Panc1 (cell line): ENCODE measurements at regions not wholly inside any gene's neighbourhood (a gene's known extent, or its start where the extent isn't known, plus 50 kb on each side); places are given as distances from the start of the nearest gene placed in this dataset.

Experiments used
- ATAC-seq: fragments of 200-7000 bp; cut with Tn5 transposase; 2 replicates; pipeline ENCODE4 v1.9.1; 2020; ENCODE audit warnings: mild to moderate bottlenecking, moderate library complexity
- BruUV-seq: library from RNA; stranded (reverse); fragments of 400-500 nt; replicated peaks from 2 replicates; lab custom pipeline; 2021; lab: Mats Ljungman, UMichigan
- CTCF ChIA-PET: fragments of 300-600 bp; sonication (Branson Sonifier 250); formaldehyde crosslinking; loops from one replicate; lab custom pipeline; 2022; ENCODE audit warnings: antibody characterized with exemption; lab: Charles Lee
- POLR2A ChIA-PET: fragments of 300-600 bp; sonication (Branson Sonifier 250); formaldehyde crosslinking; loops from one replicate; lab custom pipeline; 2022; ENCODE audit warnings: antibody characterized with exemption; lab: Charles Lee
- DNase-seq: peaks from one replicate; pipeline ENCODE4 v3.0.0-alpha.2; 2010; ENCODE audit warnings: low read depth, low spot score
- H3K27ac ChIP-seq: 2 replicates; pipeline ENCODE4 v1.5.1; 2011; ENCODE audit warnings: mild to moderate bottlenecking, low read length, inconsistent platforms
- H3K27me3 ChIP-seq: fragments of 200-500 bp; sonication (Bioruptor generic); 2 replicates; pipeline ENCODE4 v1.6.0; 2014; ENCODE audit warnings: low read length, inconsistent platforms; ENCODE audit not compliant: control insufficient read depth, insufficient read depth
- H3K36me3 ChIP-seq: fragments of 200-500 bp; sonication (Bioruptor generic); 2 replicates; pipeline ENCODE4 v1.5.1; 2014; ENCODE audit warnings: inconsistent platforms, mild to moderate bottlenecking, low read length, moderate library complexity; ENCODE audit not compliant: control insufficient read depth, insufficient read depth
- H3K4me1 ChIP-seq: 2 replicates; pipeline ENCODE4 v1.5.1; 2011; ENCODE audit warnings: inconsistent platforms, mild to moderate bottlenecking, low read length, moderate library complexity; ENCODE audit not compliant: control insufficient read depth, insufficient read depth
- H3K4me3 ChIP-seq, 2 experiments: 2 replicates each; pipeline ENCODE4 v1.5.1; 2011 to 2012; ENCODE audit warnings: low read depth in 2 of 2, low read length in 2 of 2, mild to moderate bottlenecking in 2 of 2, inconsistent platforms in 1 of 2, moderate library complexity in 1 of 2
- H3K9me3 ChIP-seq: fragments of 200-500 bp; sonication (Bioruptor generic); 2 replicates; pipeline ENCODE4 v1.5.1; 2014; ENCODE audit warnings: low read depth, mild to moderate bottlenecking, inconsistent platforms, low read length, moderate library complexity; ENCODE audit not compliant: control insufficient read depth, insufficient read depth
- POLR2AphosphoS5 ChIP-seq: IDR thresholded peaks from 2 replicates; pipeline ENCODE4 v1.6.1; 2012; ENCODE audit warnings: mild to moderate bottlenecking, low read depth, low read length, moderate library complexity
- SIN3A ChIP-seq: IDR thresholded peaks from 2 replicates; pipeline ENCODE4 v1.6.1; 2012; ENCODE audit warnings: low read depth, mild to moderate bottlenecking, low read length, moderate library complexity, borderline replicate concordance; ENCODE audit not compliant: insufficient read depth
- TCF7L2 ChIP-seq: IDR thresholded peaks from 2 replicates; pipeline ENCODE4 v1.6.1; 2011; ENCODE audit warnings: mild to moderate bottlenecking, low read depth, low read length, inconsistent platforms
- in situ Hi-C: cut with HindIII; loops from 2 replicates; pipeline ENCODE4 v1.10.0; 2016; ENCODE audit warnings: low sequenced_read_pairs, low pct_unique_long_range_greater_than_20kb
- intact Hi-C: fragments of 100-400 bp; cut with micrococcal nuclease; formaldehyde crosslinking; loops from one replicate; pipeline ENCODE4 v1.10.0; 2022; ENCODE audit not compliant: unreplicated experiment
- TF ChIP-seq, protein P1 (sequence below): fragments of 450-650 bp; IDR thresholded peaks from 2 replicates; pipeline ENCODE4 v1.5.1; 2017; ENCODE audit warnings: mild to moderate bottlenecking
- TF ChIP-seq, protein P2 (sequence below), 2 experiments: IDR thresholded peaks; 2 replicates each; pipeline ENCODE4 v1.6.1; 2011 to 2012; ENCODE audit warnings: low read depth in 2 of 2, control low read depth in 1 of 2, low read length in 1 of 2, mild to moderate bottlenecking in 1 of 2, moderate library complexity in 1 of 2; ENCODE audit not compliant: insufficient read depth in 1 of 2

DNA sequence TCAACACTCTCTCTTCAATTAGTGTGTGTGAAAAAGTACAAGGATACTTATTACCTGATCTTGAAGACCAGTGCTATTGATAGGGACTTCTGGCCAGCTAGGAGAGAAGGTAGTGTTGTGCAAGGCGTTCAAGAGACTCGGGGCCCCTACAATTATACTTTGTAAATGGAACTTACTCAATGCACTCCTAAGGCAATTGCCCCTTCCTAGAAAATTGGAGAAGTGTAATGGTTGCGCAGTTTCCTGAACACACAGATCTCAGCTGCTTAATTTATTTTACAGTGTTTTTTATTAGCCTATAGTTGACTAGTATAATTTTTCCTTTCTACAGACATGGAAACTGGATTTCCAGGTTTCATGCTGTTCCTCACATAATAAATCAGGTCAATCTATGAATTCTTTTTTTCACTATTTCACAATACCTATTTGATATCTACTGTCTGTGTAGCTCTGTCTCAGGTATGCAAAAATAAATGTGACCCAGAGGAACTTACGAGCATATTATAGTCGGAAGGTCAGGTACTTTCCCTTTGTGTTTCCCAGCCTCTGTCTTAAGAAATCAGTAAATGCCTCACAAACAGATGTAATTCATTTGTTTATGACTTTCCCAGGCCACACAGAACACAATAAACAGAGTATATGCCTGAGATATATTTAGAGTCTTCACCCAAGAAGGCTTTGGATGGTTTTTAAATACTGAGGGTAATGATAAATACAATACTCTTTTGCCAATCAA lies 89.1 kb upstream of the TET2 start:
- no peak overlapping the region for H3K4me3 ChIP-seq
- H3K36me3 ChIP-seq, result no peaks in the 10 kb centered on the region
- ChIA-PET POLR2A (no interaction called here), CTCF (no interaction called here)
- TF ChIP-seq, protein P1, sequence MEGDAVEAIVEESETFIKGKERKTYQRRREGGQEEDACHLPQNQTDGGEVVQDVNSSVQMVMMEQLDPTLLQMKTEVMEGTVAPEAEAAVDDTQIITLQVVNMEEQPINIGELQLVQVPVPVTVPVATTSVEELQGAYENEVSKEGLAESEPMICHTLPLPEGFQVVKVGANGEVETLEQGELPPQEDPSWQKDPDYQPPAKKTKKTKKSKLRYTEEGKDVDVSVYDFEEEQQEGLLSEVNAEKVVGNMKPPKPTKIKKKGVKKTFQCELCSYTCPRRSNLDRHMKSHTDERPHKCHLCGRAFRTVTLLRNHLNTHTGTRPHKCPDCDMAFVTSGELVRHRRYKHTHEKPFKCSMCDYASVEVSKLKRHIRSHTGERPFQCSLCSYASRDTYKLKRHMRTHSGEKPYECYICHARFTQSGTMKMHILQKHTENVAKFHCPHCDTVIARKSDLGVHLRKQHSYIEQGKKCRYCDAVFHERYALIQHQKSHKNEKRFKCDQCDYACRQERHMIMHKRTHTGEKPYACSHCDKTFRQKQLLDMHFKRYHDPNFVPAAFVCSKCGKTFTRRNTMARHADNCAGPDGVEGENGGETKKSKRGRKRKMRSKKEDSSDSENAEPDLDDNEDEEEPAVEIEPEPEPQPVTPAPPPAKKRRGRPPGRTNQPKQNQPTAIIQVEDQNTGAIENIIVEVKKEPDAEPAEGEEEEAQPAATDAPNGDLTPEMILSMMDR, result no peak
- TF ChIP-seq TCF7L2 (no peak), POLR2AphosphoS5 (no peak), SIN3A (no peak)
- TF ChIP-seq, protein P2, sequence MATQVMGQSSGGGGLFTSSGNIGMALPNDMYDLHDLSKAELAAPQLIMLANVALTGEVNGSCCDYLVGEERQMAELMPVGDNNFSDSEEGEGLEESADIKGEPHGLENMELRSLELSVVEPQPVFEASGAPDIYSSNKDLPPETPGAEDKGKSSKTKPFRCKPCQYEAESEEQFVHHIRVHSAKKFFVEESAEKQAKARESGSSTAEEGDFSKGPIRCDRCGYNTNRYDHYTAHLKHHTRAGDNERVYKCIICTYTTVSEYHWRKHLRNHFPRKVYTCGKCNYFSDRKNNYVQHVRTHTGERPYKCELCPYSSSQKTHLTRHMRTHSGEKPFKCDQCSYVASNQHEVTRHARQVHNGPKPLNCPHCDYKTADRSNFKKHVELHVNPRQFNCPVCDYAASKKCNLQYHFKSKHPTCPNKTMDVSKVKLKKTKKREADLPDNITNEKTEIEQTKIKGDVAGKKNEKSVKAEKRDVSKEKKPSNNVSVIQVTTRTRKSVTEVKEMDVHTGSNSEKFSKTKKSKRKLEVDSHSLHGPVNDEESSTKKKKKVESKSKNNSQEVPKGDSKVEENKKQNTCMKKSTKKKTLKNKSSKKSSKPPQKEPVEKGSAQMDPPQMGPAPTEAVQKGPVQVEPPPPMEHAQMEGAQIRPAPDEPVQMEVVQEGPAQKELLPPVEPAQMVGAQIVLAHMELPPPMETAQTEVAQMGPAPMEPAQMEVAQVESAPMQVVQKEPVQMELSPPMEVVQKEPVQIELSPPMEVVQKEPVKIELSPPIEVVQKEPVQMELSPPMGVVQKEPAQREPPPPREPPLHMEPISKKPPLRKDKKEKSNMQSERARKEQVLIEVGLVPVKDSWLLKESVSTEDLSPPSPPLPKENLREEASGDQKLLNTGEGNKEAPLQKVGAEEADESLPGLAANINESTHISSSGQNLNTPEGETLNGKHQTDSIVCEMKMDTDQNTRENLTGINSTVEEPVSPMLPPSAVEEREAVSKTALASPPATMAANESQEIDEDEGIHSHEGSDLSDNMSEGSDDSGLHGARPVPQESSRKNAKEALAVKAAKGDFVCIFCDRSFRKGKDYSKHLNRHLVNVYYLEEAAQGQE (IDR thresholded peaks at IDR 0.05; ENCODE audit: insufficient read depth in 1 of 2, low read depth in 2 of 2, low read length in 1 of 2), result no peak
- intact Hi-C loops, result no loop called here
- no peaks in the 10 kb centered on the region for H3K9me3 ChIP-seq
- no peaks in the 10 kb centered on the region for H3K27me3 ChIP-seq
- no peak overlapping the region for H3K27ac ChIP-seq
- ATAC-seq, result no peak
- BruUV-seq, result no TSS peak
- DNase-seq, result no peak
- in situ Hi-C loops, result no loop called here
- H3K4me1 ChIP-seq, result no peaks in the 10 kb centered on the region

DNA sequence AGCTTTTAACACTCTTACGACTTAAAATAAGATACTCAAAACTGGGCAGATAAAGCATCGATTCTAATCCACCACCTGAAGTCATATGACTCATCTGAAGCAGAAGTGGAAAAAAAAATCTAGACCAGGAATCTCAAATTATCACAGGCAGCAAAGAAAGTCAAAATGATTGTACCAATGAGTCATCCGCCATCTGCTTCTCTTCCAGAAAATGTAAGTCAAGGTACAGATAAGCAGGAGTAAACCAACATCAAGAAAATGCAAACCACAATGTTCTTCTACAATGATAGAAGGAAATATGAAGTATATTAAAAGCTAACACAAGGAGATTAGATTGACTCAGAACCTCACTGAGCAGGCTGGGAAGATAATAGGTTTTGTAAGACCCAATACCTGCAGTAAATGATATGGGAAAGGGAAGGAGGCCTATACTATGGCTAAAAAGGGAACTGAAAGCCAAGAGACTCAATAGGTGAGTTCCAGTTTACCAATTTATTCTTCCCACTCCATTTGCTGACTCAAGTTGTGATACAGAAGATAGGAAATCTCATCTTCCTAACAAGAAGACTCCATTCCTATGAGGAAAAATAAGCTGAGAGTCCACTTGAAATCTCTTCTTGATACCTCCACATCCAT lies 88.4 kb upstream of the TET2 start:
- no peaks in the 10 kb centered on the region for H3K27me3 ChIP-seq
- CTCF ChIA-PET, result no interaction called here
- BruUV-seq, result no TSS peak
- H3K9me3 ChIP-seq, result no peaks in the 10 kb centered on the region
- intact Hi-C loops, result no loop called here
- TF ChIP-seq SIN3A, result no peak
- TF ChIP-seq, protein P2 (IDR thresholded peaks at IDR 0.05; ENCODE audit: insufficient read depth in 1 of 2, low read depth in 2 of 2, low read length in 1 of 2), result no peak
- no peak for TF ChIP-seq POLR2AphosphoS5
- TF ChIP-seq, protein P1, result no peak
- TF ChIP-seq TCF7L2, result no peak
- H3K4me1 ChIP-seq, result no peaks in the 10 kb centered on the region
- no peaks in the 10 kb centered on the region for H3K36me3 ChIP-seq
- POLR2A ChIA-PET, result interaction anchor here (0.6 kb wide), 1 partner anchor 1812 kb away, joined by 3 read pairs; no protein-coding TSS in a partner anchor
- ATAC-seq (no peak), DNase-seq (no peak)
- in situ Hi-C loops, result no loop called here
- H3K27ac ChIP-seq, result no peak overlapping the region
- H3K4me3 ChIP-seq, result no peak overlapping the region
